GM12878 (cell line): ENCODE measurements at regions not wholly inside any gene's neighbourhood (a gene's known extent, or its start where the extent isn't known, plus 50 kb on each side); places are given as distances from the start of the nearest gene placed in this dataset.

ENCODE experiments used
- GABPA ChIP-seq: IDR thresholded peaks from 2 replicates; pipeline ENCODE4 v1.6.1; 2014; ENCODE audit warnings: antibody characterized with exemption, low read depth, mild to moderate bottlenecking, inconsistent platforms
- LARP7 ChIP-seq: fragments of 450-650 bp; IDR thresholded peaks from 2 replicates; pipeline ENCODE4 v1.6.1; 2017; ENCODE audit warnings: mild to moderate bottlenecking
- POLR2A ChIP-seq: IDR thresholded peaks from 2 replicates; pipeline ENCODE4 v1.6.1; 2011; ENCODE audit warnings: low read depth, mild to moderate bottlenecking, low read length
- POLR2AphosphoS5 ChIP-seq: IDR thresholded peaks from 2 replicates; pipeline ENCODE4 v1.6.1; 2011; ENCODE audit warnings: mild to moderate bottlenecking, low read length, inconsistent platforms
- SIN3A ChIP-seq: IDR thresholded peaks from 2 replicates; pipeline ENCODE4 v1.6.1; 2012; ENCODE audit warnings: low read depth, low read length, improper control_type of control experiment
- TF ChIP-seq, protein P1 (sequence below), 3 experiments: IDR thresholded peaks in 2 of 3; conservative IDR thresholded peaks in 1 of 3; 2 replicates each; pipeline ENCODE4 v1.5.1; 2011; ENCODE audit warnings: low read depth in 3 of 3, low read length in 3 of 3, mild to moderate bottlenecking in 3 of 3, control low read depth in 2 of 3, moderate library complexity in 2 of 3, inconsistent platforms in 1 of 3, mixed read lengths in 1 of 3; ENCODE audit not compliant: control insufficient read depth in 2 of 3, insufficient read depth in 1 of 3; ENCODE audit errors: extremely low read depth in 1 of 3

DNA sequence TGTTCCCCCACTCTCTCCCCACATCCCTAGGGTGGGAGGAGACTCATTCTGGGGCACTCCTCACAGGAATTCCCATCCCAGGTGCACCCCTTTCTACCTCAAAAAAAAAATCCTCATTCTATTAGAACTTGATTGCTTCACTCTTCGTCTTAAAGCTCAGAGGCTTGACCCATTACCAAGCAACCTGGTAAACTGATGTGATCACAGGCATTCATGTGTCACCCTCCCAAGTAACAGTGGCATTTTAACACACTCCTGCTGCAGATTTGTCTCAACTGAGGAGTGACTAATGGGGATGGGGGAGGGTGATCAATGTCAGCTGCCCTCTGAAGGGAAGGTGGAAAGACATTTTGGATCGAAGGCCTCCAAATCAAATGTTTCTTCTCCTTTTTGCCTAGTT, 78.1 kb upstream of the PTHLH start:
- TF ChIP-seq, protein P1, sequence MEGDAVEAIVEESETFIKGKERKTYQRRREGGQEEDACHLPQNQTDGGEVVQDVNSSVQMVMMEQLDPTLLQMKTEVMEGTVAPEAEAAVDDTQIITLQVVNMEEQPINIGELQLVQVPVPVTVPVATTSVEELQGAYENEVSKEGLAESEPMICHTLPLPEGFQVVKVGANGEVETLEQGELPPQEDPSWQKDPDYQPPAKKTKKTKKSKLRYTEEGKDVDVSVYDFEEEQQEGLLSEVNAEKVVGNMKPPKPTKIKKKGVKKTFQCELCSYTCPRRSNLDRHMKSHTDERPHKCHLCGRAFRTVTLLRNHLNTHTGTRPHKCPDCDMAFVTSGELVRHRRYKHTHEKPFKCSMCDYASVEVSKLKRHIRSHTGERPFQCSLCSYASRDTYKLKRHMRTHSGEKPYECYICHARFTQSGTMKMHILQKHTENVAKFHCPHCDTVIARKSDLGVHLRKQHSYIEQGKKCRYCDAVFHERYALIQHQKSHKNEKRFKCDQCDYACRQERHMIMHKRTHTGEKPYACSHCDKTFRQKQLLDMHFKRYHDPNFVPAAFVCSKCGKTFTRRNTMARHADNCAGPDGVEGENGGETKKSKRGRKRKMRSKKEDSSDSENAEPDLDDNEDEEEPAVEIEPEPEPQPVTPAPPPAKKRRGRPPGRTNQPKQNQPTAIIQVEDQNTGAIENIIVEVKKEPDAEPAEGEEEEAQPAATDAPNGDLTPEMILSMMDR (IDR thresholded peaks at IDR 0.05 in 2 of 3, conservative IDR thresholded peaks at IDR 0.05 in 1 of 3; ENCODE audit: control insufficient read depth in 2 of 3, extremely low read depth in 1 of 3, insufficient read depth in 1 of 3, low read depth in 3 of 3, low read length in 3 of 3): no peak
- TF ChIP-seq POLR2A: no peak
- no peak for TF ChIP-seq SIN3A
- TF ChIP-seq LARP7: no peak
- no peak for TF ChIP-seq GABPA
- no peak for TF ChIP-seq POLR2AphosphoS5
